Mammary epithelial cell (primary cell): ENCODE measurements at regions not wholly inside any gene's neighbourhood (a gene's known extent, or its start where the extent isn't known, plus 50 kb on each side); places are given as distances from the start of the nearest gene placed in this dataset.

Experiments
- CTCF ChIP-seq, 2 donors: IDR thresholded peaks in 1 of 2; conservative IDR thresholded peaks in 1 of 2; 2 replicates each; pipeline ENCODE4 v1.5.1; 2011 to 2012; ENCODE audit warnings: inconsistent platforms in 2 of 2, low read length in 2 of 2, mild to moderate bottlenecking in 2 of 2, control low read depth in 1 of 2, low read depth in 1 of 2; ENCODE audit not compliant: insufficient read depth in 1 of 2; ENCODE audit errors: extremely low read depth in 1 of 2
- EZH2 ChIP-seq: IDR thresholded peaks from 2 replicates; pipeline ENCODE4 v1.6.1; 2012; ENCODE audit warnings: low read length, inconsistent platforms, borderline replicate concordance

GRCh38 chr16:64240586-64240985 lies 881.3 kb downstream of the CDH11 start:
- TF ChIP-seq EZH2 (no peak), CTCF (conservative IDR thresholded peaks at IDR 0.05 in 1 of 2, IDR thresholded peaks at IDR 0.05 in 1 of 2; ENCODE audit: extremely low read depth in 1 of 2, insufficient read depth in 1 of 2, low read depth in 1 of 2, low read length in 2 of 2) (no peak)
